DOHH2 (cell line): ENCODE measurements at regions not wholly inside any gene's neighbourhood (a gene's known extent, or its start where the extent isn't known, plus 50 kb on each side); places are given as distances from the start of the nearest gene placed in this dataset.

Experiments
- EZH2phosphoT487 ChIP-seq: fragments of 200-600 bp; sonication (generic); IDR thresholded peaks from 2 replicates; pipeline ENCODE4 v1.6.1; 2017; ENCODE audit warnings: borderline replicate concordance, mild to moderate bottlenecking, antibody characterized with exemption, low read length, moderate library complexity, mixed read lengths
- TF ChIP-seq, protein P1 (sequence below): fragments of 200-600 bp; sonication (generic); IDR thresholded peaks from one replicate; pipeline ENCODE4 v1.5.1; 2014; ENCODE audit warnings: antibody characterized with exemption, mild to moderate bottlenecking, low read depth, low read length; ENCODE audit not compliant: poor library complexity, severe bottlenecking

DNA sequence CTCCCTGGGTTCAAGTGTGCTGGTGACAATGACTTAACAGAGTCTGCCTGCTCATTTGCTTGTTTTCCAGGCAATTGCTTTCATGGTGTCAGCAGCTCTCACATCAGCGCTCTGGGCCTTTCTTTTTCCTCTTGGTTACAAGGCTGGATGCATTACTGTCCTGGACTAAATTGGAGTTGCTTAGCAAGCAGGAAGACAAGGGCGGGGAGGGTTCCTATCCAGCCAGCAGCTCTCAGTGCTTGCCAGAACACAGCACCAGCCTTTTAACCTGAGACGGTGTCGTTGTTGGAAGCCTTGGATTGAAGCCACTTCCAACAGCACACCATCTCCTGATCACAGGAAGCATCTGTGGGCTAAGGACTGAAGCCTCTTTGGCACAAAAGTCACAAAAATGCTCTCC lies 606.9 kb downstream of the CDH26 start:
- TF ChIP-seq, protein P1, sequence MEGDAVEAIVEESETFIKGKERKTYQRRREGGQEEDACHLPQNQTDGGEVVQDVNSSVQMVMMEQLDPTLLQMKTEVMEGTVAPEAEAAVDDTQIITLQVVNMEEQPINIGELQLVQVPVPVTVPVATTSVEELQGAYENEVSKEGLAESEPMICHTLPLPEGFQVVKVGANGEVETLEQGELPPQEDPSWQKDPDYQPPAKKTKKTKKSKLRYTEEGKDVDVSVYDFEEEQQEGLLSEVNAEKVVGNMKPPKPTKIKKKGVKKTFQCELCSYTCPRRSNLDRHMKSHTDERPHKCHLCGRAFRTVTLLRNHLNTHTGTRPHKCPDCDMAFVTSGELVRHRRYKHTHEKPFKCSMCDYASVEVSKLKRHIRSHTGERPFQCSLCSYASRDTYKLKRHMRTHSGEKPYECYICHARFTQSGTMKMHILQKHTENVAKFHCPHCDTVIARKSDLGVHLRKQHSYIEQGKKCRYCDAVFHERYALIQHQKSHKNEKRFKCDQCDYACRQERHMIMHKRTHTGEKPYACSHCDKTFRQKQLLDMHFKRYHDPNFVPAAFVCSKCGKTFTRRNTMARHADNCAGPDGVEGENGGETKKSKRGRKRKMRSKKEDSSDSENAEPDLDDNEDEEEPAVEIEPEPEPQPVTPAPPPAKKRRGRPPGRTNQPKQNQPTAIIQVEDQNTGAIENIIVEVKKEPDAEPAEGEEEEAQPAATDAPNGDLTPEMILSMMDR, result no peak
- no peak for TF ChIP-seq EZH2phosphoT487
